H1 (cell line): ENCODE measurements at regions not wholly inside any gene's neighbourhood (a gene's known extent, or its start where the extent isn't known, plus 50 kb on each side); places are given as distances from the start of the nearest gene placed in this dataset.

Experiments
- CTCF ChIA-PET: fragments of 300-600 bp; sonication (Branson Sonifier 250); formaldehyde crosslinking; loops from one replicate; lab custom pipeline; 2021; ENCODE audit not compliant: partially characterized antibody; lab: Charles Lee
- POLR2A ChIA-PET: fragments of 300-600 bp; sonication (Branson Sonifier 250); formaldehyde crosslinking; loops from one replicate; lab custom pipeline; 2021; ENCODE audit warnings: inconsistent platforms; ENCODE audit not compliant: partially characterized antibody; lab: Charles Lee
- DNase-seq, 2 experiments: peaks; one replicate each; pipeline versions ENCODE4 v3.0.0 to v3.0.0-alpha.2; 2010 to 2022; ENCODE audit warnings: low spot score in 2 of 2, low read depth in 1 of 2, mixed read lengths in 1 of 2
- FAIRE-seq: peaks from 2 replicates; lab custom pipeline; 2011; peaks lifted over from hg19 to GRCh38; lab: Jason Lieb, UNC
- H2AFZ ChIP-seq: 2 replicates; pipeline ENCODE4 v1.8.1; 2012; ENCODE audit warnings: low read length, inconsistent platforms
- H2AK5ac ChIP-seq: 2 replicates; pipeline ENCODE4 v1.6.1; 2013; ENCODE audit warnings: low read depth, low read length
- H2BK120ac ChIP-seq: replicated peaks from 2 replicates; pipeline ENCODE3; 2013; ENCODE audit warnings: low read depth, low read length, inconsistent platforms
- H2BK12ac ChIP-seq: 2 replicates; pipeline ENCODE4 v1.6.1; 2013; ENCODE audit warnings: low read depth, low read length
- H2BK15ac ChIP-seq: 2 replicates; pipeline ENCODE4 v1.6.1; 2013; ENCODE audit warnings: low read length
- H2BK20ac ChIP-seq: 2 replicates; pipeline ENCODE4 v1.6.1; 2013; ENCODE audit warnings: low read length
- H2BK5ac ChIP-seq: 2 replicates; pipeline ENCODE4 v1.6.1; 2013; ENCODE audit warnings: low read depth, low read length
- H3K14ac ChIP-seq: 2 replicates; pipeline ENCODE4 v1.6.1; 2013; ENCODE audit warnings: inconsistent platforms; ENCODE audit not compliant: insufficient read length
- H3K18ac ChIP-seq: 2 replicates; pipeline ENCODE4 v1.6.1; 2013; ENCODE audit warnings: low read length; ENCODE audit errors: extremely low read depth
- H3K23ac ChIP-seq: 2 replicates; pipeline ENCODE4 v1.6.1; 2013; ENCODE audit warnings: inconsistent platforms; ENCODE audit not compliant: insufficient read length
- H3K23me2 ChIP-seq: 2 replicates; pipeline ENCODE4 v1.6.1; 2013; ENCODE audit warnings: low read depth, low read length
- H3K27ac ChIP-seq: 2 replicates; pipeline ENCODE4 v1.6.1; 2011; ENCODE audit warnings: low read depth, low read length, inconsistent platforms
- H3K27me3 ChIP-seq, 4 experiments: replicated peaks in 1 of 4; 1 replicate in 1 of 4; 2 replicates in 3 of 4; pipeline versions ENCODE4 v1.6.1 to v1.8.1; 2011 to 2013; ENCODE audit warnings: low read length in 3 of 4, mild to moderate bottlenecking in 3 of 4, inconsistent platforms in 2 of 4, mixed read lengths in 2 of 4, moderate library complexity in 1 of 4; ENCODE audit not compliant: control insufficient read depth in 3 of 4, insufficient read depth in 3 of 4; ENCODE audit errors: extremely low read depth in 1 of 4
- H3K36me3 ChIP-seq, 4 experiments: 2 replicates each; pipeline versions ENCODE4 v1.6.1 to v1.8.1; 2011 to 2013; ENCODE audit warnings: mild to moderate bottlenecking in 4 of 4, low read length in 3 of 4, moderate library complexity in 2 of 4, control low read depth in 1 of 4, inconsistent platforms in 1 of 4; ENCODE audit not compliant: insufficient read depth in 4 of 4, control insufficient read depth in 2 of 4
- H3K4ac ChIP-seq: replicated peaks from 2 replicates; pipeline ENCODE3; 2013; ENCODE audit warnings: low read length, low read depth, mixed read lengths, inconsistent platforms; ENCODE audit not compliant: insufficient read length
- H3K4me1 ChIP-seq, 4 experiments: replicated peaks in 1 of 4; 1 replicate in 1 of 4; 2 replicates in 3 of 4; pipeline versions ENCODE4 v1.6.1 to v1.8.1; 2011 to 2013; ENCODE audit warnings: low read length in 3 of 4, inconsistent platforms in 2 of 4, mixed read lengths in 1 of 4; ENCODE audit not compliant: insufficient read depth in 4 of 4, control insufficient read depth in 3 of 4
- H3K4me2 ChIP-seq, 2 experiments: 2 replicates each; pipeline versions ENCODE4 v1.6.1 to v1.8.1; 2011 to 2013; ENCODE audit warnings: low read depth in 2 of 2, low read length in 2 of 2, control low read depth in 1 of 2, inconsistent platforms in 1 of 2, mild to moderate bottlenecking in 1 of 2; ENCODE audit not compliant: insufficient read depth in 1 of 2
- H3K4me3 ChIP-seq, 4 experiments: fragments of 200-600, 300-600 bp in 1 of 4; sonication (generic), shearing (Covaris generic), sonication (Bioruptor Twin) in 1 of 4; 2 replicates each; pipeline versions ENCODE4 v1.5.1 to v1.8.1; 2011 to 2016; ENCODE audit warnings: low read length in 4 of 4, low read depth in 3 of 4, control low read depth in 2 of 4, inconsistent platforms in 2 of 4, mild to moderate bottlenecking in 2 of 4, mixed read lengths in 1 of 4, moderate library complexity in 1 of 4; ENCODE audit not compliant: insufficient read depth in 2 of 4; ENCODE audit errors: extremely low read depth in 1 of 4
- H3K56ac ChIP-seq: replicated peaks from 2 replicates; pipeline ENCODE3; 2013; ENCODE audit warnings: low read depth, mild to moderate bottlenecking, mixed read lengths, low read length, inconsistent platforms; ENCODE audit not compliant: insufficient read length
- H3K79me1 ChIP-seq: 2 replicates; pipeline ENCODE4 v1.6.1; 2013; ENCODE audit warnings: low read depth, low read length, control low read depth
- H3K79me2 ChIP-seq, 2 experiments: 2 replicates each; pipeline versions ENCODE4 v1.6.1 to v1.8.1; 2012 to 2013; ENCODE audit warnings: low read length in 2 of 2, mild to moderate bottlenecking in 2 of 2, inconsistent platforms in 1 of 2; ENCODE audit not compliant: insufficient read depth in 2 of 2, control insufficient read depth in 1 of 2
- H3K9ac ChIP-seq, 4 experiments: replicated peaks in 1 of 4; 1 replicate in 1 of 4; 2 replicates in 3 of 4; pipeline versions ENCODE4 v1.6.1 to v1.8.1; 2011 to 2013; ENCODE audit warnings: low read depth in 3 of 4, low read length in 3 of 4, control low read depth in 2 of 4, mild to moderate bottlenecking in 2 of 4, moderate library complexity in 2 of 4, inconsistent platforms in 1 of 4; ENCODE audit errors: extremely low read depth in 1 of 4
- H3K9me3 ChIP-seq, 2 experiments: 2 replicates each; pipeline versions ENCODE4 v1.6.1 to v1.8.1; 2012 to 2013; ENCODE audit warnings: mild to moderate bottlenecking in 2 of 2, moderate library complexity in 2 of 2, control low read depth in 1 of 2, inconsistent platforms in 1 of 2, low read depth in 1 of 2, low read length in 1 of 2, mixed read lengths in 1 of 2; ENCODE audit not compliant: insufficient read depth in 2 of 2
- H4K20me1 ChIP-seq, 2 experiments: replicated peaks in 1 of 2; 2 replicates each; pipeline versions ENCODE3 to v1.8.1; 2011 to 2013; ENCODE audit warnings: inconsistent platforms in 2 of 2, low read length in 2 of 2, mild to moderate bottlenecking in 1 of 2; ENCODE audit not compliant: insufficient read depth in 2 of 2, control insufficient read depth in 1 of 2
- H4K5ac ChIP-seq: 2 replicates; pipeline ENCODE4 v1.6.1; 2013; ENCODE audit warnings: low read length, low read depth, mixed read lengths, inconsistent platforms; ENCODE audit not compliant: insufficient read length
- H4K8ac ChIP-seq: 2 replicates; pipeline ENCODE4 v1.8.0; 2013; ENCODE audit warnings: mild to moderate bottlenecking, moderate library complexity, low read length, inconsistent platforms; ENCODE audit not compliant: insufficient read depth; ENCODE audit errors: extremely low read depth
- H4K91ac ChIP-seq: replicated peaks from 2 replicates; pipeline ENCODE3; 2013; ENCODE audit warnings: low read length, mixed read lengths, inconsistent platforms; ENCODE audit not compliant: insufficient read length
- BCL11A ChIP-seq, 2 experiments: IDR thresholded peaks; one replicate each; pipeline ENCODE4 v1.6.1; 2011; ENCODE audit warnings: low read depth in 2 of 2, low read length in 2 of 2, mild to moderate bottlenecking in 2 of 2
- BRCA1 ChIP-seq: IDR thresholded peaks from 2 replicates; pipeline ENCODE4 v1.6.1; 2012; ENCODE audit warnings: low read depth, low read length, improper control_type of control experiment
- CREB1 ChIP-seq: IDR thresholded peaks from 2 replicates; pipeline ENCODE4 v1.6.1; 2012; ENCODE audit warnings: inconsistent platforms
- EGR1 ChIP-seq: IDR thresholded peaks from 2 replicates; pipeline ENCODE4 v1.6.1; 2011; ENCODE audit warnings: low read depth, low read length, borderline replicate concordance
- RBBP5 ChIP-seq: IDR thresholded peaks from 2 replicates; pipeline ENCODE4 v1.7.1; 2012; ENCODE audit warnings: low read depth, mild to moderate bottlenecking, inconsistent platforms, low read length, moderate library complexity, borderline replicate concordance
- RFX5 ChIP-seq: IDR thresholded peaks from 2 replicates; pipeline ENCODE4 v1.6.1; 2011; ENCODE audit warnings: low read depth, low read length, improper control_type of control experiment, borderline replicate concordance
- SUZ12 ChIP-seq: fragments of 200-600 bp; sonication (generic); IDR thresholded peaks from 2 replicates; pipeline ENCODE4 v1.6.1; 2012; ENCODE audit warnings: mild to moderate bottlenecking, inconsistent platforms, low read length, moderate library complexity, mixed read lengths
- TCF12 ChIP-seq: IDR thresholded peaks from 2 replicates; pipeline ENCODE4 v1.6.1; 2011; ENCODE audit warnings: low read depth, mild to moderate bottlenecking, low read length
- TF ChIP-seq, protein P1 (sequence below), 3 experiments: IDR thresholded peaks; 1 replicate in 2 of 3; 2 replicates in 1 of 3; pipeline versions ENCODE4 v1.5.1 to v1.6.1; 2011; ENCODE audit warnings: low read length in 3 of 3, mild to moderate bottlenecking in 3 of 3, inconsistent platforms in 2 of 3, low read depth in 1 of 3, moderate library complexity in 1 of 3; ENCODE audit not compliant: insufficient read depth in 1 of 3; ENCODE audit errors: control extremely low read depth in 1 of 3

DNA sequence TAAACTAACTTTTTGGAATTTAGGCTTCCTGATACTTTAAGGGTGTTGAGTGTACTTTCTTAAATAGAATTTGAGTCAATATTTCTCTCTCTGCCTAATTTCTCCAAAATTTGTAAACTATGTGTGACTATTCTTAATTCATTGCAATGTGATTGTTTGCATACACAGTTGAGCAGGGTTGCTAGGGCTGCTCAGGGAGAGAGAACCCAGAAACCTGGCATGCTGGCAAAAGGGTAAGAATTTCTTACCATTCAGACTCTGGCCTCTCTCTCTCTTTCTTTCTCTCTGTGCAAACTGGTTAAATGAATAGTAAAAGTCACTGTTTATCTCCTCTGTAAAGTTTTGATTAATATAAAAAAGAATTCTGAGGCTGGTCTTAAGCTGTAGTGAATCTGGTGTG lies 51.0 kb upstream of the NAMPT start:
- H3K27me3 ChIP-seq, result no peaks in the 10 kb centered on the region
- no peak overlapping the region for H2AK5ac ChIP-seq
- H2BK20ac ChIP-seq, result no peak overlapping the region
- H3K4me1 ChIP-seq, result no peaks in the 10 kb centered on the region
- no peak overlapping the region for H2BK120ac ChIP-seq
- H3K27ac ChIP-seq, result no peak overlapping the region
- no peak overlapping the region for H4K91ac ChIP-seq
- no peaks in the 10 kb centered on the region for H3K79me2 ChIP-seq
- no peak overlapping the region for H2AFZ ChIP-seq
- no peak overlapping the region for H4K8ac ChIP-seq
- FAIRE-seq, result no peak
- no peak overlapping the region for H3K56ac ChIP-seq
- H2BK12ac ChIP-seq, result no peak overlapping the region
- DNase-seq, result no peak
- no peak overlapping the region for H3K14ac ChIP-seq
- H3K9me3 ChIP-seq, result peaks cover 7 to 23% of the 10 kb centered on the region in 2 experiments; a peak in 3 of 4 replicates
- H3K9ac ChIP-seq, result no peak overlapping the region
- H3K23me2 ChIP-seq, result no peaks in the 10 kb centered on the region
- H3K36me3 ChIP-seq, result no peaks in the 10 kb centered on the region
- no peaks in the 10 kb centered on the region for H4K20me1 ChIP-seq
- H2BK15ac ChIP-seq, result no peak overlapping the region
- no peak overlapping the region for H3K23ac ChIP-seq
- no peak overlapping the region for H3K4me3 ChIP-seq
- H4K5ac ChIP-seq, result no peak overlapping the region
- H3K4ac ChIP-seq, result no peak overlapping the region
- H3K4me2 ChIP-seq, result no peak overlapping the region
- CTCF ChIA-PET, result no interaction called here
- no peak for TF ChIP-seq SUZ12
- TF ChIP-seq RBBP5, result no peak
- no peak for TF ChIP-seq BRCA1
- no peak for TF ChIP-seq TCF12
- no peak for TF ChIP-seq EGR1
- TF ChIP-seq, protein P1, sequence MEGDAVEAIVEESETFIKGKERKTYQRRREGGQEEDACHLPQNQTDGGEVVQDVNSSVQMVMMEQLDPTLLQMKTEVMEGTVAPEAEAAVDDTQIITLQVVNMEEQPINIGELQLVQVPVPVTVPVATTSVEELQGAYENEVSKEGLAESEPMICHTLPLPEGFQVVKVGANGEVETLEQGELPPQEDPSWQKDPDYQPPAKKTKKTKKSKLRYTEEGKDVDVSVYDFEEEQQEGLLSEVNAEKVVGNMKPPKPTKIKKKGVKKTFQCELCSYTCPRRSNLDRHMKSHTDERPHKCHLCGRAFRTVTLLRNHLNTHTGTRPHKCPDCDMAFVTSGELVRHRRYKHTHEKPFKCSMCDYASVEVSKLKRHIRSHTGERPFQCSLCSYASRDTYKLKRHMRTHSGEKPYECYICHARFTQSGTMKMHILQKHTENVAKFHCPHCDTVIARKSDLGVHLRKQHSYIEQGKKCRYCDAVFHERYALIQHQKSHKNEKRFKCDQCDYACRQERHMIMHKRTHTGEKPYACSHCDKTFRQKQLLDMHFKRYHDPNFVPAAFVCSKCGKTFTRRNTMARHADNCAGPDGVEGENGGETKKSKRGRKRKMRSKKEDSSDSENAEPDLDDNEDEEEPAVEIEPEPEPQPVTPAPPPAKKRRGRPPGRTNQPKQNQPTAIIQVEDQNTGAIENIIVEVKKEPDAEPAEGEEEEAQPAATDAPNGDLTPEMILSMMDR (IDR thresholded peaks at IDR 0.05; ENCODE audit: control extremely low read depth in 1 of 3, insufficient read depth in 1 of 3, low read depth in 1 of 3, low read length in 3 of 3), result no peak
- no peak for TF ChIP-seq RFX5
- TF ChIP-seq BCL11A (IDR thresholded peaks at IDR 0.05; ENCODE audit: low read depth in 2 of 2, low read length in 2 of 2), result no peak
- TF ChIP-seq CREB1, result no peak
- H2BK5ac ChIP-seq, result no peak overlapping the region
- H3K18ac ChIP-seq, result no peak overlapping the region
- POLR2A ChIA-PET, result no interaction called here
- no peaks in the 10 kb centered on the region for H3K79me1 ChIP-seq
